HK-2 (cell line): ENCODE measurements at regions not wholly inside any gene's neighbourhood (a gene's known extent, or its start where the extent isn't known, plus 50 kb on each side); places are given as distances from the start of the nearest gene placed in this dataset.
"Not testable (repeated sequence)": the region's sequence is repeated elsewhere in the genome, so short reads cannot be mapped to it uniquely, and the experiment has no call there.

Experiments
- DNase-seq: peaks from one replicate; pipeline ENCODE4 v3.0.0-alpha.2; 2018; ENCODE audit not compliant: unreplicated experiment

GRCh38 chrX:47302396-47302795 is 68.0 kb upstream of the ZNF157 start:
- no peak for DNase-seq

GRCh38 chrX:47306471-47307023 is 63.8 kb upstream of the ZNF157 start:
- DNase-seq = not testable (repeated sequence)

GRCh38 chrX:47311932-47312774 is 58.2 kb upstream of the ZNF157 start:
- DNase-seq = peak; percentile 31

DNA sequence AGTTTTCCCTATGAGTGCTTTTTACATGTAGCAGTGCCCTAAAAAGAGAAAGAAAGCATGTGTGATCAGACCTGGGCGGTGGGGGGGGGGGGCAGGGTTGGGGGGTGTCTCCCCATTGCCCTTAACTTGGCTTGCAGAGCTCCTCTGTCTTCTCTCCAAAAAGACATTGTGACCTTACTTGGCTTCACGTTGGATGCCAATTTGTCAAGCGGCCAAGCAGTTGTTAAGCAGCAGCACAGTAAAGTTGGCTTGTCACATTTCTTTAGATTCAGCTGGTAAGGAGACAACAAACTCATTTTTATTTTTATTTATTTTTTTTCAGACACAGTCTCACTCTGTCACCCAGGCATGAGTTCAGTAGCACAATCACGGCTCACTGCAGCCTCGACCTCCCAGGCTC is 57.3 kb upstream of the ZNF157 start:
- DNase-seq = no peak

DNA sequence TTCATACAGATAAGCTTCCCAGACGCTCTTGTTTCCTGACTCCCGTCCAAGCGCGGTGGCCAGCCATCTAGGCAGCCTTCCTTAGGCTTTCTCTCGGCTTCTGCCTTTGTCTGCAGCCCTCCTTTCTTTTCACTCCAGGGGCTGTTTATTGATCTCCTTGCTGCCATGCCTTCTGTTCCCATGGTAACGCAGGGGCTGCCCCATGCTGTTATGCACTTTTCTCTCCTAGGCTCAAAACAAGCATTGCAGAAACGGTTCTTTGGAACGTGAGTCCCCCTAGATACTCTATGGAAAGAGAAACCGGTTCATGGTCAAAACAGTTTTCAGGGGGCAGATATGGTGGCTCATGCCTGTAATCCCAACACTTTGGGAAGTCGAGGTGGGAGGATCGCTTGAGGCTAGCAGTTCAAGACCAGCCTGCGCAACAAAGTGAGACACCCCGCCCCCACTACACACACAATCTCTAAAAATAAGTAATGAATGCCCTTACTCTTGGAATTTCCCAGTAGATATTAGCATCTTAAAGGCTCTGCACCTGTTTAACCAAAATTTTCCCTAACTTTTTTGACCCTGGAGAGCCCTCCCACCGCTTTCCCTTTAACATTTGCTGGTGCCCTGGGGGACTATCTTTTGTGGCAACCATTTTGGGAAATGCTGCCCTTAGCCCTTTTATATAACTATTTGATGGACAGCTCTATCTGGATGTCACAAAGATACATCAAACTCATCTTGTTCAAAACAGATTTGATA is 53.9 kb upstream of the ZNF157 start:
- DNase-seq = no peak
